Lower lobe of right lung (tissue), 2 donors: ENCODE measurements at regions not wholly inside any gene's neighbourhood (a gene's known extent, or its start where the extent isn't known, plus 50 kb on each side); places are given as distances from the start of the nearest gene placed in this dataset.

Experiments used
- ATAC-seq, 2 donors: fragments of 200-7000 bp; cut with Tn5 transposase; one replicate each; pipeline ENCODE4 v1.9.1; 2020 to 2022; ENCODE audit warnings: mild to moderate bottlenecking in 2 of 2, moderate library complexity in 2 of 2
- DNase-seq: peaks from one replicate; pipeline ENCODE4 v3.0.0-alpha.2; 2020
- H3K27ac ChIP-seq: fragments of 200-600 bp; one replicate; pipeline ENCODE4 v1.8.0; 2022
- H3K27me3 ChIP-seq: fragments of 200-600 bp; one replicate; pipeline ENCODE4 v1.8.0; 2022; ENCODE audit warnings: low read depth
- H3K36me3 ChIP-seq: fragments of 200-600 bp; one replicate; pipeline ENCODE4 v1.8.0; 2022; ENCODE audit warnings: mild to moderate bottlenecking
- H3K4me1 ChIP-seq: fragments of 200-600 bp; one replicate; pipeline ENCODE4 v1.8.0; 2022
- H3K4me3 ChIP-seq: fragments of 200-600 bp; one replicate; pipeline ENCODE4 v1.8.0; 2022; ENCODE audit warnings: mild to moderate bottlenecking
- H3K9me3 ChIP-seq: fragments of 200-600 bp; one replicate; pipeline ENCODE4 v1.8.0; 2022
- CTCF ChIP-seq: fragments of 200-600 bp; IDR thresholded peaks from one replicate; pipeline ENCODE4 v1.8.0; 2022; ENCODE audit warnings: antibody characterized with exemption, mild to moderate bottlenecking
- intact Hi-C: fragments of 100-400 bp; cut with DNase I; formaldehyde crosslinking; loops from one replicate; pipeline ENCODE4 v1.11.0; 2022
- donor health status: DM: no; HTN: yes; CAD: no; lungs with severe emphysema.

GRCh38 chr9:12916042-12916441 is 141.2 kb downstream of the LURAP1L start:
- no peaks in the 10 kb centered on the region for H3K27me3 ChIP-seq
- no peak for TF ChIP-seq CTCF
- peak; percentile 18 to 49 for ATAC-seq
- no peaks in the 10 kb centered on the region for H3K9me3 ChIP-seq
- no peak overlapping the region for H3K27ac ChIP-seq
- H3K4me1 ChIP-seq, result no peaks in the 10 kb centered on the region
- no peak for DNase-seq
- H3K36me3 ChIP-seq, result no peaks in the 10 kb centered on the region
- H3K4me3 ChIP-seq, result no peak overlapping the region
- intact Hi-C loops, result no loop called here

GRCh38 chr9:12920437-12920836 is 145.6 kb downstream of the LURAP1L start:
- ATAC-seq (no peak), DNase-seq (no peak)
- no peak overlapping the region for H3K4me3 ChIP-seq
- H3K27ac ChIP-seq, result no peak overlapping the region
- H3K4me1 ChIP-seq, result peaks cover 16% of the 10 kb centered on the region
- H3K9me3 ChIP-seq, result no peaks in the 10 kb centered on the region
- no peak for TF ChIP-seq CTCF
- H3K27me3 ChIP-seq, result no peaks in the 10 kb centered on the region
- intact Hi-C loops, result no loop called here
- no peaks in the 10 kb centered on the region for H3K36me3 ChIP-seq

GRCh38 chr9:12921621-12922020 is 146.8 kb downstream of the LURAP1L start:
- ATAC-seq (no peak), DNase-seq (no peak)
- H3K36me3 ChIP-seq, result no peaks in the 10 kb centered on the region
- H3K27me3 ChIP-seq, result no peaks in the 10 kb centered on the region
- no peaks in the 10 kb centered on the region for H3K9me3 ChIP-seq
- no peak overlapping the region for H3K4me3 ChIP-seq
- TF ChIP-seq CTCF, result no peak
- H3K4me1 ChIP-seq, result peaks cover 16% of the 10 kb centered on the region
- H3K27ac ChIP-seq, result no peak overlapping the region
- intact Hi-C loops, result no loop called here

GRCh38 chr9:12922224-12922866 is 147.5 kb downstream of the LURAP1L start:
- DNase-seq, result no peak
- Histone ChIP-seq H3K36me3 (no peaks in the 10 kb centered on the region), H3K4me1 (peaks cover 16% of the 10 kb centered on the region), H3K9me3 (no peaks in the 10 kb centered on the region), H3K27me3 (no peaks in the 10 kb centered on the region), H3K27ac (no peak overlapping the region), H3K4me3 (no peak overlapping the region)
- ATAC-seq, result no peak
- intact Hi-C loops, result no loop called here
- no peak for TF ChIP-seq CTCF

- ATAC-seq (peak; percentile 84 to 87), DNase-seq (peak; percentile 43)
- no peaks in the 10 kb centered on the region for H3K36me3 ChIP-seq
- intact Hi-C loops, result no loop called here
- H3K27me3 ChIP-seq, result no peaks in the 10 kb centered on the region
- H3K27ac ChIP-seq, result peak overlapping the region; percentile 47
- no peak for TF ChIP-seq CTCF
- H3K4me1 ChIP-seq, result peaks cover 16% of the 10 kb centered on the region
- no peak overlapping the region for H3K4me3 ChIP-seq
- no peaks in the 10 kb centered on the region for H3K9me3 ChIP-seq
Measured at GRCh38 chr9:12923468-12924009, 148.7 kb downstream of the LURAP1L start.
